Suprapubic skin (tissue), 3 donors: ENCODE measurements at regions not wholly inside any gene's neighbourhood (a gene's known extent, or its start where the extent isn't known, plus 50 kb on each side); places are given as distances from the start of the nearest gene placed in this dataset.

ENCODE experiments used
- POLR2AphosphoS5 ChIP-seq, 3 donors: sonication (generic); formaldehyde crosslinking; IDR thresholded peaks; one replicate each; pipeline ENCODE4 v1.6.1; 2017; ENCODE audit warnings: antibody characterized with exemption in 3 of 3
- TF ChIP-seq, protein P1 (sequence below), 2 donors: fragments of 200-600 bp in 1 of 2; fragments of 450-650 bp in 1 of 2; sonication (generic) in 1 of 2; IDR thresholded peaks; one replicate each; pipeline ENCODE4 v1.5.1; 2016 to 2019; ENCODE audit warnings: antibody characterized with exemption in 2 of 2, mild to moderate bottlenecking in 1 of 2, moderate library complexity in 1 of 2

GRCh38 chr5:155472780-155473179 lies 459.2 kb downstream of the KIF4B start:
- no peak for TF ChIP-seq POLR2AphosphoS5 (IDR thresholded peaks at IDR 0.05)
- TF ChIP-seq, protein P1, sequence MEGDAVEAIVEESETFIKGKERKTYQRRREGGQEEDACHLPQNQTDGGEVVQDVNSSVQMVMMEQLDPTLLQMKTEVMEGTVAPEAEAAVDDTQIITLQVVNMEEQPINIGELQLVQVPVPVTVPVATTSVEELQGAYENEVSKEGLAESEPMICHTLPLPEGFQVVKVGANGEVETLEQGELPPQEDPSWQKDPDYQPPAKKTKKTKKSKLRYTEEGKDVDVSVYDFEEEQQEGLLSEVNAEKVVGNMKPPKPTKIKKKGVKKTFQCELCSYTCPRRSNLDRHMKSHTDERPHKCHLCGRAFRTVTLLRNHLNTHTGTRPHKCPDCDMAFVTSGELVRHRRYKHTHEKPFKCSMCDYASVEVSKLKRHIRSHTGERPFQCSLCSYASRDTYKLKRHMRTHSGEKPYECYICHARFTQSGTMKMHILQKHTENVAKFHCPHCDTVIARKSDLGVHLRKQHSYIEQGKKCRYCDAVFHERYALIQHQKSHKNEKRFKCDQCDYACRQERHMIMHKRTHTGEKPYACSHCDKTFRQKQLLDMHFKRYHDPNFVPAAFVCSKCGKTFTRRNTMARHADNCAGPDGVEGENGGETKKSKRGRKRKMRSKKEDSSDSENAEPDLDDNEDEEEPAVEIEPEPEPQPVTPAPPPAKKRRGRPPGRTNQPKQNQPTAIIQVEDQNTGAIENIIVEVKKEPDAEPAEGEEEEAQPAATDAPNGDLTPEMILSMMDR (IDR thresholded peaks at IDR 0.05), result no peak
